SK-N-MC (cell line): ENCODE measurements at regions not wholly inside any gene's neighbourhood (a gene's known extent, or its start where the extent isn't known, plus 50 kb on each side); places are given as distances from the start of the nearest gene placed in this dataset.
"Not testable (repeated sequence)": the region's sequence is repeated elsewhere in the genome, so short reads cannot be mapped to it uniquely, and the experiment has no call there.

ENCODE experiments used
- DNase-seq: peaks from one replicate; pipeline ENCODE4 v3.0.0-alpha.2; 2011; ENCODE audit warnings: low read depth, low spot score
- H3K27ac ChIP-seq: fragments of 200-600 bp; sonication (generic); 2 replicates; pipeline ENCODE4 v1.5.1; 2016; ENCODE audit warnings: mixed run types
- H3K36me3 ChIP-seq: fragments of 200-600 bp; sonication (generic); 2 replicates; pipeline ENCODE4 v1.6.1; 2017; ENCODE audit warnings: antibody characterized with exemption, low read length, mixed read lengths; ENCODE audit not compliant: insufficient read depth
- H3K4me3 ChIP-seq: fragments of 200-600 bp; sonication (generic); 2 replicates; pipeline ENCODE4 v1.5.1; 2016
- H3K9ac ChIP-seq: fragments of 200-600 bp; sonication (generic); 2 replicates; pipeline ENCODE4 v1.8.0; 2017; ENCODE audit warnings: mixed run types, mixed read lengths; ENCODE audit not compliant: insufficient read length
- H3K9me3 ChIP-seq: fragments of 200-600 bp; sonication (generic); 2 replicates; pipeline ENCODE4 v1.6.1; 2017; ENCODE audit warnings: low read depth, mild to moderate bottlenecking, antibody characterized with exemption, low read length, moderate library complexity, mixed read lengths
- EZH2 ChIP-seq: fragments of 200-600 bp; sonication (generic); IDR thresholded peaks from one replicate; pipeline ENCODE4 v1.6.1; 2017; ENCODE audit warnings: antibody characterized with exemption
- FOXP2 ChIP-seq: optimal IDR thresholded peaks from 2 replicates; pipeline ENCODE3; 2011; ENCODE audit warnings: mild to moderate bottlenecking, moderate library complexity; ENCODE audit not compliant: insufficient read depth; ENCODE audit errors: extremely low read length, control extremely low read depth
- POLR2AphosphoS5 ChIP-seq: IDR thresholded peaks from 2 replicates; pipeline ENCODE4 v1.6.1; 2012; ENCODE audit warnings: mild to moderate bottlenecking, low read depth, low read length, borderline replicate concordance

- Histone ChIP-seq H3K9me3 (no peaks in the 10 kb centered on the region), H3K9ac (no peak overlapping the region)
- no peak for DNase-seq
These were observed 113.9 kb upstream of the GRM7 start for GRCh38 chr3:6747017-6747416.

GRCh38 chr3:6750782-6751181, 110.1 kb upstream of the GRM7 start:
- Histone ChIP-seq H3K27ac (no peak overlapping the region), H3K36me3 (no peaks in the 10 kb centered on the region), H3K4me3 (no peak overlapping the region), H3K9me3 (no peaks in the 10 kb centered on the region), H3K9ac (no peak overlapping the region)
- no peak for DNase-seq
- TF ChIP-seq POLR2AphosphoS5 (no peak), FOXP2 (no peak), EZH2 (no peak)

More at GRCh38 chr3:6747017-6747416, 113.9 kb upstream of the GRM7 start:
- Histone ChIP-seq H3K36me3 (no peaks in the 10 kb centered on the region), H3K27ac (no peak overlapping the region), H3K4me3 (no peak overlapping the region)
- TF ChIP-seq FOXP2: no peak

- TF ChIP-seq FOXP2: no peak
- H3K4me3 ChIP-seq: no peak overlapping the region
- DNase-seq: no peak
- H3K9me3 ChIP-seq: no peaks in the 10 kb centered on the region
- H3K9ac ChIP-seq: no peak overlapping the region
- H3K27ac ChIP-seq: no peak overlapping the region
- no peaks in the 10 kb centered on the region for H3K36me3 ChIP-seq
These were observed 107.4 kb upstream of the GRM7 start for GRCh38 chr3:6753536-6753935.

- H3K27ac ChIP-seq, H3K9ac ChIP-seq: not testable (repeated sequence)
These were observed 91.2 kb upstream of the GRM7 start for GRCh38 chr3:6769532-6770396.

GRCh38 chr3:6770397-6770690, 90.6 kb upstream of the GRM7 start:
- no peak overlapping the region for H3K4me3 ChIP-seq

More at GRCh38 chr3:6769532-6770396, 91.2 kb upstream of the GRM7 start:
- not testable (repeated sequence) for H3K36me3 ChIP-seq, DNase-seq, H3K4me3 ChIP-seq, H3K9me3 ChIP-seq

GRCh38 chr3:6771171-6771570, 89.7 kb upstream of the GRM7 start:
- DNase-seq: no peak
- no peak overlapping the region for H3K4me3 ChIP-seq
- TF ChIP-seq FOXP2: no peak
- TF ChIP-seq POLR2AphosphoS5: no peak
- no peak for TF ChIP-seq EZH2
- H3K36me3 ChIP-seq: no peaks in the 10 kb centered on the region
- no peak overlapping the region for H3K27ac ChIP-seq
- H3K9me3 ChIP-seq: no peaks in the 10 kb centered on the region
- H3K9ac ChIP-seq: no peak overlapping the region

More at GRCh38 chr3:6770397-6770690, 90.6 kb upstream of the GRM7 start:
- Histone ChIP-seq H3K9me3 (no peaks in the 10 kb centered on the region), H3K9ac (no peak overlapping the region), H3K36me3 (no peaks in the 10 kb centered on the region), H3K27ac (no peak overlapping the region)
- no peak for TF ChIP-seq EZH2
- TF ChIP-seq POLR2AphosphoS5: no peak
- TF ChIP-seq FOXP2: no peak
- DNase-seq: no peak

GRCh38 chr3:6779140-6779539, 81.8 kb upstream of the GRM7 start:
- Histone ChIP-seq H3K27ac (no peak overlapping the region), H3K4me3 (no peak overlapping the region), H3K9me3 (no peaks in the 10 kb centered on the region), H3K36me3 (no peaks in the 10 kb centered on the region), H3K9ac (no peak overlapping the region)
- TF ChIP-seq POLR2AphosphoS5 (no peak), FOXP2 (no peak), EZH2 (no peak)
- no peak for DNase-seq

- no peak for DNase-seq
- no peak for TF ChIP-seq FOXP2
- no peak overlapping the region for H3K4me3 ChIP-seq
- no peak overlapping the region for H3K27ac ChIP-seq
- no peaks in the 10 kb centered on the region for H3K9me3 ChIP-seq
- H3K36me3 ChIP-seq: no peaks in the 10 kb centered on the region
- no peak overlapping the region for H3K9ac ChIP-seq
These were observed 79.8 kb upstream of the GRM7 start for GRCh38 chr3:6781092-6781491.

- Histone ChIP-seq H3K36me3 (no peaks in the 10 kb centered on the region), H3K9me3 (no peaks in the 10 kb centered on the region), H3K9ac (no peak overlapping the region), H3K4me3 (no peak overlapping the region), H3K27ac (no peak overlapping the region)
- DNase-seq: no peak
- TF ChIP-seq FOXP2: no peak
- no peak for TF ChIP-seq POLR2AphosphoS5
- TF ChIP-seq EZH2: no peak
These were observed 75.2 kb upstream of the GRM7 start for GRCh38 chr3:6785726-6786125.

- no peak overlapping the region for H3K4me3 ChIP-seq
- TF ChIP-seq POLR2AphosphoS5 (no peak), FOXP2 (no peak), EZH2 (no peak)
- no peaks in the 10 kb centered on the region for H3K36me3 ChIP-seq
- H3K9me3 ChIP-seq: no peaks in the 10 kb centered on the region
- H3K9ac ChIP-seq: no peak overlapping the region
- no peak for DNase-seq
- H3K27ac ChIP-seq: no peak overlapping the region
These were observed 69.8 kb upstream of the GRM7 start for GRCh38 chr3:6791161-6791560.
